ENCODE measurements at regions not wholly inside any gene's neighbourhood (a gene's known extent, or its start where the extent isn't known, plus 50 kb on each side); places are given as distances from the start of the nearest gene placed in this dataset.

DNA sequence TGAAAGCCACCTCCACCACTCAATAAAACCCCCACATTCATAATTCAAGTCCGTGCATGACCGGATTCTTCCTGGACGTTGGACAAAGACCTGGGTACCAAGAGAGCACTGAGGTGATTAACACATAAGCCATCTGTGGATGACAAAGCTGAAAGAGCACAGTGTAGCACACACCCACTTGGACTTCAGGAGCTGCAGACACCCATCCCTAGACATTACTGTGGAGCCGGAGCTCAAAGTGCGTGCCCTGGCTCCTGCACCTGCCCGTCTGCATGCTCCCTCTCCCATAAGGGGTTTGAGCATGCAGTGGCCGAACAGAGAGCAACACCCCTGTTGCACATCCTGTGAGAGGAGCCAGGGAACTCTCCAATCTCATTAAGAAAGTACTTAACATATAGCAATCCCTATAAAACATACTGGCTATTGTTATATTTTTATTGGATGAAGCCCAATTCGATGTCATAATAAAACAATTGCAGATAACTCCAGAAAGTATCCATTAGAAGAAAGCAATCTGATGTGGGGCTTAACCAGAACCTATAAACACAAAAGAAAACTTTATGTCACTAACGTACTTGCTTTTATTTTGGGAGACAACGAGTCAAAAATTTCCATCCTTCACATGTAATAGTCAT lies 1174.2 kb upstream of the C9orf72 start:
- no peak overlapping the region for H3K9ac ChIP-seq (ENCODE audit: insufficient read length, low read depth)
- TF ChIP-seq ZNF274 (IDR thresholded peaks at IDR 0.05; ENCODE audit: low read depth, low read length) (no peak), SUZ12 (IDR thresholded peaks at IDR 0.05; ENCODE audit: extremely low read depth, insufficient read depth, insufficient read length) (no peak), YY1 (IDR thresholded peaks at IDR 0.05; ENCODE audit: insufficient read depth, insufficient read length) (no peak)
- no peaks in the 10 kb centered on the region for H3K4me1 ChIP-seq (ENCODE audit: insufficient read depth, insufficient read length)
- no peaks in the 10 kb centered on the region for H3K27me3 ChIP-seq (ENCODE audit: insufficient read depth, insufficient read length)
- no peaks in the 10 kb centered on the region for H3K36me3 ChIP-seq (ENCODE audit: insufficient read depth, insufficient read length, low read length)
- H3K4me3 ChIP-seq (ENCODE audit: insufficient read length, low read depth) = no peak overlapping the region
- H3K9me3 ChIP-seq (ENCODE audit: insufficient read depth, low read length) = no peaks in the 10 kb centered on the region; the same call in 1 of the 2 replicates
- no peak for DNase-seq (ENCODE audit: low read depth, low spot score)

- no peak for DNase-seq (ENCODE audit: low read depth, low spot score)
- Histone ChIP-seq H3K9me3 (ENCODE audit: insufficient read depth, low read length) (no peaks in the 10 kb centered on the region), H3K36me3 (ENCODE audit: insufficient read depth, insufficient read length, low read length) (no peaks in the 10 kb centered on the region), H3K9ac (ENCODE audit: insufficient read length, low read depth) (no peak overlapping the region), H3K4me1 (ENCODE audit: insufficient read depth, insufficient read length) (no peaks in the 10 kb centered on the region), H3K4me3 (ENCODE audit: insufficient read length, low read depth) (no peak overlapping the region), H3K27me3 (ENCODE audit: insufficient read depth, insufficient read length) (no peaks in the 10 kb centered on the region)
- no peak for TF ChIP-seq SUZ12 (IDR thresholded peaks at IDR 0.05; ENCODE audit: extremely low read depth, insufficient read depth, insufficient read length)
- no peak for TF ChIP-seq ZNF274 (IDR thresholded peaks at IDR 0.05; ENCODE audit: low read depth, low read length)
These were observed 1176.9 kb upstream of the C9orf72 start for GRCh38 chr9:28750136-28750535.

GRCh38 chr9:28758341-28758740 lies 1185.1 kb upstream of the C9orf72 start:
- DNase-seq (ENCODE audit: low read depth, low spot score) = no peak
- H3K9me3 ChIP-seq (ENCODE audit: insufficient read depth, low read length) = no peaks in the 10 kb centered on the region
- no peak overlapping the region for H3K9ac ChIP-seq (ENCODE audit: insufficient read length, low read depth)
- no peak overlapping the region for H3K4me3 ChIP-seq (ENCODE audit: insufficient read length, low read depth)
- no peaks in the 10 kb centered on the region for H3K4me1 ChIP-seq (ENCODE audit: insufficient read depth, insufficient read length)
- TF ChIP-seq ZNF274 (IDR thresholded peaks at IDR 0.05; ENCODE audit: low read depth, low read length) = no peak
- no peak for TF ChIP-seq SUZ12 (IDR thresholded peaks at IDR 0.05; ENCODE audit: extremely low read depth, insufficient read depth, insufficient read length)
- no peak for TF ChIP-seq YY1 (IDR thresholded peaks at IDR 0.05; ENCODE audit: insufficient read depth, insufficient read length)
- H3K36me3 ChIP-seq (ENCODE audit: insufficient read depth, insufficient read length, low read length) = no peaks in the 10 kb centered on the region
- no peaks in the 10 kb centered on the region for H3K27me3 ChIP-seq (ENCODE audit: insufficient read depth, insufficient read length)

- Histone ChIP-seq H3K36me3 (ENCODE audit: insufficient read depth, insufficient read length, low read length) (no peaks in the 10 kb centered on the region), H3K4me3 (ENCODE audit: insufficient read length, low read depth) (no peak overlapping the region), H3K9me3 (ENCODE audit: insufficient read depth, low read length) (no peaks in the 10 kb centered on the region), H3K4me1 (ENCODE audit: insufficient read depth, insufficient read length) (no peaks in the 10 kb centered on the region), H3K9ac (ENCODE audit: insufficient read length, low read depth) (no peak overlapping the region), H3K27me3 (ENCODE audit: insufficient read depth, insufficient read length) (no peaks in the 10 kb centered on the region)
- TF ChIP-seq YY1 (IDR thresholded peaks at IDR 0.05; ENCODE audit: insufficient read depth, insufficient read length) = no peak
- TF ChIP-seq SUZ12 (IDR thresholded peaks at IDR 0.05; ENCODE audit: extremely low read depth, insufficient read depth, insufficient read length) = no peak
- no peak for TF ChIP-seq ZNF274 (IDR thresholded peaks at IDR 0.05; ENCODE audit: low read depth, low read length)
- no peak for DNase-seq (ENCODE audit: low read depth, low spot score)
These were observed 1185.7 kb upstream of the C9orf72 start for GRCh38 chr9:28758971-28759370.

GRCh38 chr9:28762167-28762566 lies 1188.9 kb upstream of the C9orf72 start:
- Histone ChIP-seq H3K27me3 (ENCODE audit: insufficient read depth, insufficient read length) (no peaks in the 10 kb centered on the region), H3K36me3 (ENCODE audit: insufficient read depth, insufficient read length, low read length) (no peaks in the 10 kb centered on the region), H3K9me3 (ENCODE audit: insufficient read depth, low read length) (no peaks in the 10 kb centered on the region), H3K4me3 (ENCODE audit: insufficient read length, low read depth) (no peak overlapping the region), H3K4me1 (ENCODE audit: insufficient read depth, insufficient read length) (no peaks in the 10 kb centered on the region), H3K9ac (ENCODE audit: insufficient read length, low read depth) (no peak overlapping the region)
- no peak for DNase-seq (ENCODE audit: low read depth, low spot score)
- TF ChIP-seq SUZ12 (IDR thresholded peaks at IDR 0.05; ENCODE audit: extremely low read depth, insufficient read depth, insufficient read length) = no peak
- no peak for TF ChIP-seq ZNF274 (IDR thresholded peaks at IDR 0.05; ENCODE audit: low read depth, low read length)
- no peak for TF ChIP-seq YY1 (IDR thresholded peaks at IDR 0.05; ENCODE audit: insufficient read depth, insufficient read length)

GRCh38 chr9:28764532-28764931 lies 1191.3 kb upstream of the C9orf72 start:
- Histone ChIP-seq H3K9me3 (ENCODE audit: insufficient read depth, low read length) (no peaks in the 10 kb centered on the region), H3K4me3 (ENCODE audit: insufficient read length, low read depth) (no peak overlapping the region), H3K9ac (ENCODE audit: insufficient read length, low read depth) (no peak overlapping the region), H3K4me1 (ENCODE audit: insufficient read depth, insufficient read length) (no peaks in the 10 kb centered on the region), H3K36me3 (ENCODE audit: insufficient read depth, insufficient read length, low read length) (no peaks in the 10 kb centered on the region), H3K27me3 (ENCODE audit: insufficient read depth, insufficient read length) (no peaks in the 10 kb centered on the region)
- no peak for TF ChIP-seq ZNF274 (IDR thresholded peaks at IDR 0.05; ENCODE audit: low read depth, low read length)
- no peak for TF ChIP-seq SUZ12 (IDR thresholded peaks at IDR 0.05; ENCODE audit: extremely low read depth, insufficient read depth, insufficient read length)
- no peak for DNase-seq (ENCODE audit: low read depth, low spot score)

DNA sequence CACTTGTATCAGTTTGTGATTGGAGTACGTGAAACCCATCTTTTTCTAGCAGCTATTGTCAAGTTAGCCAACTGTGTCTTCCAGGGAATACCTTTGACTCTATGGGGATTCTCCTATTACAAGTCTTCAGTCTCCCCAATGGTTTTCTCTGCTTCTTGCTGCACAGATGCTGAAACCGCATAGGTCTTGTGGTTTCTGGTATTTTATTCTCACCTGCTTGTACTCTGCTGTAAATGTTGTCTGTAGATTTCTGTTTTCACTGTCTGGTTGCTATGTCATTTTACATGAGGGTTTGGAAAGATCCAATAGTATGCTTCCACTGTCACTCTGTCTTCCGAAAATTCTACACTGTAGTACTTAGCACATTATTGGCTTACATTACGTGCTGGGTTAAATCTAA lies 1196.9 kb upstream of the C9orf72 start:
- no peaks in the 10 kb centered on the region for H3K27me3 ChIP-seq (ENCODE audit: insufficient read depth, insufficient read length)
- TF ChIP-seq YY1 (IDR thresholded peaks at IDR 0.05; ENCODE audit: insufficient read depth, insufficient read length) = no peak
- TF ChIP-seq SUZ12 (IDR thresholded peaks at IDR 0.05; ENCODE audit: extremely low read depth, insufficient read depth, insufficient read length) = no peak
- TF ChIP-seq ZNF274 (IDR thresholded peaks at IDR 0.05; ENCODE audit: low read depth, low read length) = no peak
- H3K9me3 ChIP-seq (ENCODE audit: insufficient read depth, low read length) = no peaks in the 10 kb centered on the region
- no peak for DNase-seq (ENCODE audit: low read depth, low spot score)
- no peaks in the 10 kb centered on the region for H3K36me3 ChIP-seq (ENCODE audit: insufficient read depth, insufficient read length, low read length)
- H3K4me3 ChIP-seq (ENCODE audit: insufficient read length, low read depth) = no peak overlapping the region
- H3K4me1 ChIP-seq (ENCODE audit: insufficient read depth, insufficient read length) = no peaks in the 10 kb centered on the region
- no peak overlapping the region for H3K9ac ChIP-seq (ENCODE audit: insufficient read length, low read depth)

Data from NT2/D1 (cell line).